Trophoblast cell (in vitro differentiated cells and primary cell): ENCODE measurements at regions not wholly inside any gene's neighbourhood (a gene's known extent, or its start where the extent isn't known, plus 50 kb on each side); places are given as distances from the start of the nearest gene placed in this dataset.
"Not testable (repeated sequence)": the region's sequence is repeated elsewhere in the genome, so short reads cannot be mapped to it uniquely, and the experiment has no call there.

ENCODE experiments used
- DNase-seq, 2 donors: peaks; one replicate each; pipeline ENCODE4 v3.0.0-alpha.2; 2016
- H2AFZ ChIP-seq: 2 replicates; pipeline ENCODE4 v1.6.1; 2013; ENCODE audit warnings: low read length, moderate library complexity, mild to moderate bottlenecking; ENCODE audit not compliant: insufficient read depth, poor library complexity
- H2AK5ac ChIP-seq: 2 replicates; pipeline ENCODE4 v1.6.1; 2013; ENCODE audit warnings: mild to moderate bottlenecking, low read length
- H2BK120ac ChIP-seq: 2 replicates; pipeline ENCODE4 v1.6.1; 2013; ENCODE audit warnings: low read length, mild to moderate bottlenecking, moderate library complexity; ENCODE audit not compliant: insufficient read depth, poor library complexity
- H2BK12ac ChIP-seq: 2 replicates; pipeline ENCODE4 v1.6.1; 2013; ENCODE audit warnings: mild to moderate bottlenecking, low read length, moderate library complexity
- H2BK5ac ChIP-seq: 2 replicates; pipeline ENCODE4 v1.6.1; 2013; ENCODE audit warnings: low read length, low read depth, moderate library complexity, mild to moderate bottlenecking; ENCODE audit not compliant: poor library complexity
- H3K14ac ChIP-seq: 2 replicates; pipeline ENCODE4 v1.6.1; 2013; ENCODE audit warnings: mild to moderate bottlenecking, low read length
- H3K18ac ChIP-seq: 2 replicates; pipeline ENCODE4 v1.6.1; 2013; ENCODE audit warnings: mild to moderate bottlenecking, low read length
- H3K23ac ChIP-seq: 2 replicates; pipeline ENCODE4 v1.6.1; 2013; ENCODE audit warnings: low read length
- H3K27ac ChIP-seq: 2 replicates; pipeline ENCODE4 v1.5.1; 2013; ENCODE audit warnings: low read depth, mild to moderate bottlenecking, inconsistent platforms, low read length, moderate library complexity
- H3K27me3 ChIP-seq: 2 replicates; pipeline ENCODE4 v1.6.1; 2013; ENCODE audit warnings: inconsistent platforms, mild to moderate bottlenecking, low read length, moderate library complexity; ENCODE audit not compliant: insufficient read depth
- H3K36me3 ChIP-seq, 2 experiments: 1 replicate in 1 of 2; 2 replicates in 1 of 2; pipeline ENCODE4 v1.6.1; 2013; ENCODE audit warnings: low read length in 2 of 2, mild to moderate bottlenecking in 2 of 2, moderate library complexity in 1 of 2; ENCODE audit not compliant: insufficient read depth in 2 of 2, control insufficient read depth in 1 of 2
- H3K4ac ChIP-seq: 2 replicates; pipeline ENCODE4 v1.6.1; 2013; ENCODE audit warnings: low read depth, mild to moderate bottlenecking, low read length, moderate library complexity
- H3K4me1 ChIP-seq, 2 experiments: 1 replicate in 1 of 2; 2 replicates in 1 of 2; pipeline ENCODE4 v1.6.1; 2013; ENCODE audit warnings: low read length in 2 of 2, mild to moderate bottlenecking in 2 of 2, moderate library complexity in 1 of 2; ENCODE audit not compliant: insufficient read depth in 2 of 2, control insufficient read depth in 1 of 2
- H3K4me2 ChIP-seq: 2 replicates; pipeline ENCODE4 v1.6.1; 2013; ENCODE audit warnings: inconsistent platforms, mild to moderate bottlenecking, low read length, moderate library complexity
- H3K4me3 ChIP-seq: 2 replicates; pipeline ENCODE4 v1.5.1; 2013; ENCODE audit warnings: mild to moderate bottlenecking, low read depth, low read length, inconsistent platforms
- H3K79me1 ChIP-seq: one replicate; pipeline ENCODE4 v1.6.1; 2013; ENCODE audit warnings: low read length
- H3K79me2 ChIP-seq: 2 replicates; pipeline ENCODE4 v1.6.1; 2013; ENCODE audit warnings: low read length, mild to moderate bottlenecking; ENCODE audit not compliant: control insufficient read depth, insufficient read depth, poor library complexity
- H3K9ac ChIP-seq: 2 replicates; pipeline ENCODE4 v1.6.1; 2013; ENCODE audit warnings: mild to moderate bottlenecking, low read length
- H3K9me3 ChIP-seq: 2 replicates; pipeline ENCODE4 v1.6.1; 2013; ENCODE audit warnings: low read depth, mild to moderate bottlenecking, control low read depth, inconsistent platforms, low read length; ENCODE audit not compliant: insufficient read depth
- H4K12ac ChIP-seq: 2 replicates; pipeline ENCODE4 v1.6.1; 2013; ENCODE audit warnings: low read depth, mild to moderate bottlenecking, low read length, moderate library complexity
- H4K8ac ChIP-seq: 2 replicates; pipeline ENCODE4 v1.6.1; 2013; ENCODE audit warnings: low read depth, mild to moderate bottlenecking, low read length, moderate library complexity
- H4K91ac ChIP-seq: one replicate; pipeline ENCODE4 v1.6.1; 2013; ENCODE audit warnings: low read depth, mild to moderate bottlenecking, low read length, moderate library complexity
- WGBS: extraction: QIAGEN DNeasy Blood & Tissue Kit; methylation state at CpG from one replicate; pipeline ENCODE4 v1.1.7; 2013; ENCODE audit warnings: missing lambda C conversion rate; ENCODE audit not compliant: insufficient read length, insufficient coverage; ENCODE audit errors: extremely low coverage; 5-methylcytosine and 5-hydroxymethylcytosine counted together

GRCh38 chr10:33055625-33056024 is 97.6 kb upstream of the ITGB1 start:
- Histone ChIP-seq H3K4me1 (peaks cover 0 to 2% of the 10 kb centered on the region in 2 experiments), H3K4me3 (no peak overlapping the region), H2AK5ac (no peak overlapping the region), H4K8ac (no peak overlapping the region), H2BK12ac (no peak overlapping the region), H3K36me3 (no peaks in the 10 kb centered on the region), H3K14ac (no peak overlapping the region), H3K27ac (no peak overlapping the region), H3K9ac (no peak overlapping the region), H2BK120ac (no peak overlapping the region), H3K23ac (no peak overlapping the region), H4K91ac (no peak overlapping the region), H2BK5ac (no peak overlapping the region), H4K12ac (no peak overlapping the region), H3K18ac (no peak overlapping the region), H3K27me3 (no peaks in the 10 kb centered on the region), H3K9me3 (no peaks in the 10 kb centered on the region), H3K4ac (no peak overlapping the region), H2AFZ (no peak overlapping the region), H3K4me2 (no peak overlapping the region), H3K79me1 (no peaks in the 10 kb centered on the region), H3K79me2 (no peaks in the 10 kb centered on the region)
- peak in 1 of 2 donors; percentile 16 for DNase-seq

- Histone ChIP-seq H3K14ac (no peak overlapping the region), H4K91ac (no peak overlapping the region), H3K27ac (no peak overlapping the region), H4K12ac (no peak overlapping the region), H3K4me3 (no peak overlapping the region), H4K8ac (no peak overlapping the region), H2BK12ac (no peak overlapping the region), H3K79me2 (no peaks in the 10 kb centered on the region), H3K79me1 (no peaks in the 10 kb centered on the region), H3K4ac (no peak overlapping the region), H3K4me2 (no peak overlapping the region), H2BK120ac (no peak overlapping the region), H2AFZ (no peak overlapping the region), H3K27me3 (no peaks in the 10 kb centered on the region), H3K18ac (no peak overlapping the region), H3K36me3 (no peaks in the 10 kb centered on the region), H3K9ac (no peak overlapping the region), H3K9me3 (no peaks in the 10 kb centered on the region), H3K4me1 (peaks cover 0 to 2% of the 10 kb centered on the region in 2 experiments), H2AK5ac (no peak overlapping the region), H2BK5ac (no peak overlapping the region), H3K23ac (no peak overlapping the region)
- no peak for DNase-seq
- WGBS = no CpG with 5 or more reads among the region's 9 CpGs
Measured at GRCh38 chr10:33052915-33053810, 95.1 kb upstream of the ITGB1 start.

DNA sequence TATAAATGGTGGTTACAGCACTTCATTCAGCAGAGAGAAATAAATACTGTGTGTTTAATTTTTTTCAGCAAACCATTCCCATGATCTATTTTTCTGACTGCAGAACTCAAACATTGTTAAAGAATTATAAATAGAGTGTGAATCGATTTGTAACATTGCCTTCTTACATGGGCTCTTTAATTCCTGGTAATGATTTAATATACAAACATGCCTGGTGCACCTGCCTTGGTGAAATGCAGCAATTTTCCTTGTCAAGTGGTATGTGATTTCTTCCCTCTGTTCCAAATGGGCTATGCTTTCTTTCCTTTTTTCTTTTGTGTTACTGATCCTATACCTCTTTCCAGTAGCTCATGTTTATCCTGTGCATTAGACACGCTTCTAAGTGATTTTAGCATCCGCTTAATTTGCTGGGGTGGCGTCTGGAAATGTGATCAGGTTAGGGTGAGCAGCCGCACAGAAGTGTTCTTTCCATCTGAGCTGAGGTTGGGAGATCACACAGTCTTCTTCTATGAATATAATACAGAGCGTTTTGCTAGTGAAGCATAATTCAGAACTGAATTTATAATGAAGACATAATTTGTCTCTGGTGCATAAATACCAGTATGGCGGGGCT is 94.3 kb upstream of the ITGB1 start:
- H4K91ac ChIP-seq = no peak overlapping the region
- H2BK120ac ChIP-seq = no peak overlapping the region
- H3K79me2 ChIP-seq = no peaks in the 10 kb centered on the region
- H3K27ac ChIP-seq = no peak overlapping the region
- H3K9me3 ChIP-seq = no peaks in the 10 kb centered on the region
- H3K4me2 ChIP-seq = no peak overlapping the region
- H2BK5ac ChIP-seq = no peak overlapping the region
- no peaks in the 10 kb centered on the region for H3K36me3 ChIP-seq
- no peak overlapping the region for H3K9ac ChIP-seq
- H3K4me3 ChIP-seq = no peak overlapping the region
- no peak overlapping the region for H3K4ac ChIP-seq
- peaks cover 0 to 2% of the 10 kb centered on the region in 2 experiments for H3K4me1 ChIP-seq
- no peaks in the 10 kb centered on the region for H3K27me3 ChIP-seq
- no peak overlapping the region for H4K8ac ChIP-seq
- H3K23ac ChIP-seq = no peak overlapping the region
- H2BK12ac ChIP-seq = no peak overlapping the region
- no peak overlapping the region for H4K12ac ChIP-seq
- no peak overlapping the region for H2AFZ ChIP-seq
- H3K18ac ChIP-seq = no peak overlapping the region
- no peak overlapping the region for H3K14ac ChIP-seq
- no peaks in the 10 kb centered on the region for H3K79me1 ChIP-seq
- WGBS = no CpG with 5 or more reads among the region's 7 CpGs
- DNase-seq = no peak
- H2AK5ac ChIP-seq = no peak overlapping the region

- not testable (repeated sequence) for H3K27me3 ChIP-seq, H3K23ac ChIP-seq, H3K18ac ChIP-seq, H2BK12ac ChIP-seq, H4K8ac ChIP-seq, H2BK120ac ChIP-seq, H3K4ac ChIP-seq, H2AFZ ChIP-seq, H3K9ac ChIP-seq, H4K12ac ChIP-seq, H3K36me3 ChIP-seq, H3K14ac ChIP-seq, H3K79me2 ChIP-seq, H3K27ac ChIP-seq, H3K9me3 ChIP-seq, H3K4me3 ChIP-seq, H3K79me1 ChIP-seq, H4K91ac ChIP-seq, H2BK5ac ChIP-seq, H3K4me1 ChIP-seq, H2AK5ac ChIP-seq, H3K4me2 ChIP-seq
- WGBS = no CpG with 5 or more reads among the region's 33 CpGs
- DNase-seq = peak; percentile 13 to 56
Measured at GRCh38 chr10:33049963-33050920, 92.2 kb upstream of the ITGB1 start.
